GM19035 (cell line): ENCODE measurements at regions not wholly inside any gene's neighbourhood (a gene's known extent, or its start where the extent isn't known, plus 50 kb on each side); places are given as distances from the start of the nearest gene placed in this dataset.
"Not testable (repeated sequence)": the region's sequence is repeated elsewhere in the genome, so short reads cannot be mapped to it uniquely, and the experiment has no call there.

ENCODE experiments used
- ATAC-seq: cut with Tn5 transposase; IDR thresholded peaks from one replicate; pipeline ENCODE4 v1.9.1; 2021; ENCODE audit not compliant: unreplicated experiment

- ATAC-seq, result no peak
These were observed 309.3 kb downstream of the C16orf95 start for GRCh38 chr16:87007907-87008306.

DNA sequence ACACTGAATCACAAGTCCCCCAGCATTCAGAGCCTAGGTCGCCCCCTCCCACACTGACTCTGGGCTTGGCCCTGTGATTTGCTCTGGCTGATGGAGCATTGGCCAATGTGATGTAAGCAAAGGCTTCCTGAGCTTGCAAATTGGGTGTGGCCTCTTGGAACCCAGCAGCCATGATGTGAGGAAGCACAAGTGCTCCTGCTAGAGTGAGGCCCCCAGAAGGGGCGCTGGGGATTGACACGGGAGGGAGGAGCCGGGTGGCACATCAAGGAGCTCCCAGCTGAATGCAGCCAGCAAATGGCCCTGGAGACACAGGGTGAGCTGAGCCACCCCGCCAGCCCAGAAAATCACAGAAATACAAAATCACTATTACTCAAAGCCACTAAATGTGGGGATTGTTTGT, 308.5 kb downstream of the C16orf95 start:
- ATAC-seq, result no peak

DNA sequence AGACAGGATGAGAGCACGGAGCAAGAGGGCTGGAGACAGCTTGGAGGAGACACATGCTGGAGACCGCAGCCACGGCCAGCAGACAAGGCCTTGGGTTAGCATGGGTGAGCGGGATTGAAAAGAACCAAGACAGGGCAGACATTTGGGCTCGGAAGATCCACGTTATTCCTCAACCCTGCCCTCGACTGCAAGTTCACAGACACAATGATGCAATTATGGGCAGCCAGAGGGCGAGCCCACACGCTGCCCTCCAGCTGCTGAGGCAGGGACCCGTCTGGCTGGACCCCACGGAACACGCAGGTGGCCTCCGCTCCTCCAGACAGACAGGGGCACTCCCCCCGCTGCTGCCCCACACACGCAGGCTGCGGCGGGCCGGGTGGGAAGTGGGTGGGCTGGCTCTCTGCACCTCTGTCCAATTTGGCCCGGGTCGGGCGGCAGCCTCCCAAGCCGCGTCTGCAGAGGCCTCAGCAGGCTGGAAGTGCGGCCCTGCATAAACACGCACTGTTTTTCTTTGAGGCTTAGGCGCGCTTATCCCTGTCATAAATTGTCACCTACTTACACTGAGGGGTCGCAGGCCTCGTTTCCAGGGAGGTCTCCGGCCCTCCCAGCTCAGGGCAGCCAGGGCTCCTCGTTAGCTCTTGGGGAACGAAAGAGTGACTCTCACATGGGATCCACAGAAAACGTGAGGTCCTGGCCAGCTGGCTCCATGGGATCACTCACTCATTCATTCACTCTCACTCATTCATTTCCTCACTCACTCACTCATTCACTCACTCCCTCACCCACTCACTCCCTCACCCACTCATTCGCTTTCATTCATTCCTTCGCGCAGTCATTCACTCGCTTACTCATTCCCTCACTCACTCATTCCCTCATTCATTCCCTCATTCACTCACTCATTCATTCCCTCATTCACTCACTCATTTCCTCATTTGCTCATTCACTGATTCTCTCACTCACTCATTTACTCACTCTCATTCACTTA, 303.9 kb downstream of the C16orf95 start:
- no peak for ATAC-seq

DNA sequence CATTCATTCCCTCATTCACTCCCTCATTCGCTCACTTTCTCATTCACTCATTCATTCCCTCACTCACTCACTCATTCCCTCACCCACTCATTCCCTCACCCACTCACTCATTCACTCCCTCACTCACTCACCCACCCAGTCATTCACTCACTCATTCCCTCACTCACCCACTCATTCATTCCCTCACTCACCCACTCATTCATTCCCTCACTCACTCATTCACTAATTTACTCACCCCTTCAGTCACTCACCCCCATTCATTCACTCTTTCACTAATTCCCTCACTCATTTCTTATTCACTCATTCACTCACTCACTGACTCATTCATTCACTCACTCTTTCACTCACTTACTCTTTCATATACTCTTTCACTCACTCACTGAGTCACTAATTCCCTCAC, 303.1 kb downstream of the C16orf95 start:
- no peak for ATAC-seq

DNA sequence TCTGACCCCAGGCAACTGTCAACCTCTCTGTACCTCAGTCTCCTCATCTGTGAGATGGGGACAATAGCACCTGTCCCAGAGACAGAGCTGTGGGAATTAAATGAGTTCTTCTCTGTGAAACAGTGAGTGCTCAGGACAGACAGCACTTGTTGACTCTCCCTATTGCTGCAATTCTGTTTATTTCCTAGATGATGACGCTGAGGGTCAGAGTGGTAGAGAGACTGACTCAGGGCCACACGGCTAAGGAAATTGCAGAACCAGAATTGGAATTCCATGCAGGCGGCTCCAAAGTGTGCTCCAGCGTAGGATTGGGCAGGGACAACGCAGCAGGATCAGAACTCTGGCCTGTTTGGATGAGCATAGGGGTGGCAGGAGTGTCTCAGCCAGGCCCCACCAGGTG, 302.2 kb downstream of the C16orf95 start:
- no peak for ATAC-seq

DNA sequence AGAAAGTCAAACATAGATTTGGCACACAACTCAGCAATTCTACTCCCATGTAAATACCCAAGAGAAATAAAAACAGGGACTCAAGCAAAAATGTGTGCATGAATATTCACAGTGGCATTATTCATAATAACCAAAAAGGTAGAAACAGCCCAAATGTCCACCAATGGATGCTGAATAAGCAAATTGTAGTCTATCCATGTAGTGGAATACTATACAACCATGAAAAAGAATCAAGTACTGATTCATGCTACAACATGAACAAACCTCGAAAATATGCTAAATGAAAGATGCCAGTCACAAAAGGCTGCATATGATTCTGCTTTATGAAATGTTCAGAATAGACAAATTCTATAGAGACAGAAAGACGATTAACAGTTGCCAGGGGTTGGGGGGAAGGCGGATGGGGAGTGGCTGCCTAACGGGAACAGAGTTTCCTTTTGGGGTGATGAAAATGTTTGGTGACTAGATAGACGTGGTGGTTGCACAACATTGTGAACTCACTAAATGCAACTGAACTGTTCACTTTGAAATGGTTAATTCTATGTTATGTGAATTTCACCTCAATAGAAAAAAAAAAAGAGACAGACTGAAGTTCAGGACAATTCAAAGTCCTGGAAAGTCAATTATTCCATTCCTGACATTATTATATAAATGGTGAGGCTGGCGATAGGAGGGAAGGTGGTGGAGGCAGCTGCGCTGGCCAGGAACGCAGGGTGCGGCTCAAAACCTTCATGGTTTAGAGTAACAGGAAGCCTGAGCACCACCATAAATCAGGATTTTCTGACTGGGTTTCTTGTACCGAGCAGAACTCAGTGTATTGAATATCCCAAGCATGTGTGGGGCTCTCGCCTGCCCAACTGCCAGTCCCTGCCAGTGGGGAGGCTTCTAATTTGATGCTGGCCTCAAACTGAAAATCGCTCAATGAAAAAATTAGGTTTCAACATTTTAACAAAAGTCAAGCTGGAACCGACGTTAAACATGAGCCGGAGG, 300.9 kb downstream of the C16orf95 start:
- ATAC-seq, result no peak

DNA sequence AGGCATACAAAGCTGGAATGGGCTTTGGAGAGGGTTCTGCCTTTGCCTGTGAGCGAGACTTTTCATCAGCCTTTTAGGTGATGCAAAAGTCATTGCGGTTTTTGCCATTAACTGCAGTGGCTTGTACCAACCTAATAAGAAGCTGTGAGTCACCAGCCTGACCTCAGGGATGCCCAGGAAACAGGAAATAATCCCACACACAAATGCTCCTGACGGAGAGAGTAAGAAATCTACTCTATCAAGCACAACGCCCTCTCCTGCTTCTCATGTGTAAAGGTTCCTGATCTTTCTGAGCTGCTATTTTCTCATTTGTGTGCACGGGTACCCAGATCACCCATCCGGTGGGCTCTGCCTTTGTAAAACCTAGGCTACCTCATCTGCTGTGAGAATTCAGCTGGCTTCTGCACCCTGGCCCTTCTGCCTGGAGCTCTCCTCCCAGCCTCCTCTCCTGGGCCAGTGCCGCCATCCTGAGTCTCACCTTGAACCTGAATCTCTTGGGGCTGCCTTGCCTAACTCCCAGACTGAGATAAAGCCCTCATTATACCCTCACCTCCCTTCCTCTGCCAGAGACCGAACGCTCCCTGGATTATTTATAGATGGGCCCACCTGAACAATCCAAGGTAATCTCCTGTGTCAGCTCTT, 299.7 kb downstream of the C16orf95 start:
- ATAC-seq, result no peak

GRCh38 chr16:87025676-87026075, 291.5 kb downstream of the C16orf95 start:
- ATAC-seq, result no peak

- ATAC-seq, result no peak
These were observed 290.1 kb downstream of the C16orf95 start for GRCh38 chr16:87027056-87027616.

- no peak for ATAC-seq
These were observed 288.5 kb downstream of the C16orf95 start for GRCh38 chr16:87028481-87029320.

GRCh38 chr16:87032554-87032953, 284.6 kb downstream of the C16orf95 start:
- no peak for ATAC-seq

- ATAC-seq, result no peak
These were observed 284.1 kb downstream of the C16orf95 start for GRCh38 chr16:87033021-87033471.

DNA sequence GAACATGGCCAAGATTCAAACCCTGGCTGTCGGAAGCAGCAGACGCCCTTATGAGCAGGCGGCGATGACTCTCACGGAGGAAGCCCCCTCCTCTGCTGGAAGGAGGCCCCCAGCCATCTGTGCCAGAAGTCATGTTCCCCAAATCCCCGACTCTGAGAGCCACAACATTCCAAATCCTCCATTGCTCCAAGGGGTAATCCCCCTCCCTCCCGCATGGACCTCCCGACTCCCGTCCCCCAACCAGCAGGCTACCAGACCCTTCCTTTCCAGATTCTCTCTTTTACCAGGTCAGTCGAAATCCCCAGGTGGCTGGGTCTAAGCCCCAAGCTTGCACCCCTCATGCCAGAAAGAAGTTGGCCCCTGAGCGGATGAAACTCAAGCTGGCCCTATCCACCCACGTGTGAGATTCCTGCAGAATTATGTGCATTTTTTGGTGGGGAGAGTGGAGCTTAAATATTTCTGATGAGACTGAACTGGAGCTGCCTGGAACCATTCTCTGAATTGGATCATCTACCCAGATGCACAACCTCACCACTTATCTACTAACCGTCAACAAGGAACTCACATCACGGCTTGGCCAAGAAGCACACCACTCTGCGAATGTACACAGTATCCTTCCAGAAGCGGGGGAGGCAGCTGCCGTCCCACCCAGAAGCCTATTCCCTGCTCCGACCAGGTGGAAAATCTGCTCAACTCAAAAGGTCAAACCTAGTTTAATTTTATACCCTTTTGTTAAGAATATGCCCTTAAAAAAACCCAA, 283.5 kb downstream of the C16orf95 start:
- ATAC-seq, result no peak

- no peak for ATAC-seq
These were observed 282.9 kb downstream of the C16orf95 start for GRCh38 chr16:87034317-87034716.

GRCh38 chr16:87035053-87035452, 282.1 kb downstream of the C16orf95 start:
- no peak for ATAC-seq

- no peak for ATAC-seq
These were observed 280.2 kb downstream of the C16orf95 start for GRCh38 chr16:87037012-87037411.

DNA sequence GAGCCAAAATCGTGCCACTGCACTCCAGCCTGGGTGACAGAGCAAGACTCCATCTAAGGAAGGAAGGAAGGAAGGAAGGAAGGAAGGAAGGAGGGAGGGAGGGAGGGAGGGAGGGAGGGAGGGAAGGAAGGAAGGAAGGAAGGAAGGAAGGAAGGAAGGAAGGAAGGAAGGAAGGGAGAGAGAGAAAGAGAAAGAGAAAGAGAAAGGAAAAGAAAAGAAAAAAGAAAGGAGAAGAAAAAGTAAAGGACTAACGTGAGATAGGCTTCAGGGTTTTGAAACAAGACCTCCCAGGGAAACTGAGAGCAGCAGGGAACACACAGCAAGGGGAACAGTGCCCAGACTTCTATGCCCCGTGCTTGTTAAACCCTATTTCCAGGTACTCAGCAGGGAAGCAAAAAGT, 278.7 kb downstream of the C16orf95 start:
- ATAC-seq, result not testable (repeated sequence)

DNA sequence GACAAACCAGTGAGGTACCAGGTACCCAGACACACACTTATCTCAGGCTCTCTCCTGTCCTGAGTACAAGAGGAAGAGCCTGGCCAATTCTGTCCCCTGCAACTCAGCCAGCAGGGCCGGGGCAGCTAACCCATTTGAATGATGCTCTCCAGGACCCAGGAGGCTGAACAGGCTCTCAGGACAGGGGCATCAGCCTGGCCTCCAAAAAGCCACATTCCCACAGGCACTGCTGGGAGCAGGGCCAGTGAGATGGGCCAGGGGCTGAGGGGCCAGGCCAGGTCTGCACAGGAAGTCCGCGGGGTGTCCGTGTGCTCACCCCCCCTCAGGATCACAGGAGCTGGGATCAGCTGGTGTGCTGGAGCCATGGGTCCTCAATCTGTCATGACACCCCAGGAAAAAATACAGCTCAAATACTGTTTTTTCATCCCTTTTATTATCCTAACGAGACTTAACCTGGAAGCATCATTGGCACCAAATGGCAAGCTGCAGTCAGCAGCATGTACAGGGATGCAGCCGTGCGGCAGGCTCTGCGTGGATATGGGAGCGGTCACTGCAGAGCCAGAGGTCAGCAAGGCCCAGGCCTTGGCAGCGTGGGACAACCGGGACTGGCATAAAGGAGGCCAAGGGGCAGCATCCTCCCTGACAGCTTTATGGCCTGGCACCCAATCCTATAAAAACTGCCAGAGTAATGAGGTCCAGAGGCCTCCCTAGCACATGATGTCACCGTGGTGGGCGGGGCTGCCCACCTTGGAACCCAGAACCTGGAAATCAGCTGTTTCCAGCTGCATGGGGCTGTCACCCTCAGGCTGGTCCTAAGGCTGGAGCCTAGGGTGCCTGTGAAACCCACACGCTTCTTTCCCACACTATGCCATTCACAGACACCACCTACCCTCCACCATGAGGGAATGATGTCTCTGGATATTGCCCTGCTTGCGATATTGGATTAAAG, 276.7 kb downstream of the C16orf95 start:
- no peak for ATAC-seq
